ENCODE measurements at regions not wholly inside any gene's neighbourhood (a gene's known extent, or its start where the extent isn't known, plus 50 kb on each side); places are given as distances from the start of the nearest gene placed in this dataset.

- no peak for TF ChIP-seq CTCF (IDR thresholded peaks at IDR 0.05; ENCODE audit: insufficient read depth, low read length)
- H3K4me3 ChIP-seq (ENCODE audit: low read depth, low read length) = no peak overlapping the region
- no peak for DNase-seq (ENCODE audit: low read depth)
Measured at GRCh38 chr6:44627091-44627882, 239.8 kb downstream of the CDC5L start.

- no peak overlapping the region for H3K4me3 ChIP-seq (ENCODE audit: low read depth, low read length)
- TF ChIP-seq CTCF (IDR thresholded peaks at IDR 0.05; ENCODE audit: insufficient read depth, low read length) = no peak
- no peak for DNase-seq (ENCODE audit: low read depth)
Measured at GRCh38 chr6:44627883-44628271, 240.4 kb downstream of the CDC5L start.

- TF ChIP-seq CTCF (IDR thresholded peaks at IDR 0.05; ENCODE audit: insufficient read depth, low read length) = no peak
- no peak for DNase-seq (ENCODE audit: low read depth)
- H3K4me3 ChIP-seq (ENCODE audit: low read depth, low read length) = no peak overlapping the region
Measured at GRCh38 chr6:44628347-44628746, 240.8 kb downstream of the CDC5L start.

GRCh38 chr6:44629636-44630035 lies 242.1 kb downstream of the CDC5L start:
- no peak for TF ChIP-seq CTCF (IDR thresholded peaks at IDR 0.05; ENCODE audit: insufficient read depth, low read length)
- DNase-seq (ENCODE audit: low read depth) = no peak

GRCh38 chr6:44630125-44631028 lies 242.9 kb downstream of the CDC5L start:
- TF ChIP-seq CTCF (IDR thresholded peaks at IDR 0.05; ENCODE audit: insufficient read depth, low read length) = peak; percentile 77
- DNase-seq (ENCODE audit: low read depth) = peak; percentile 72
- no peak overlapping the region for H3K4me3 ChIP-seq (ENCODE audit: low read depth, low read length)

More at GRCh38 chr6:44629636-44630035, 242.1 kb downstream of the CDC5L start:
- no peak overlapping the region for H3K4me3 ChIP-seq (ENCODE audit: low read depth, low read length)

GRCh38 chr6:44631968-44632367 lies 244.5 kb downstream of the CDC5L start:
- no peak for DNase-seq (ENCODE audit: low read depth)
- no peak for TF ChIP-seq CTCF (IDR thresholded peaks at IDR 0.05; ENCODE audit: insufficient read depth, low read length)
- H3K4me3 ChIP-seq (ENCODE audit: low read depth, low read length) = no peak overlapping the region
